ENCODE measurements at regions not wholly inside any gene's neighbourhood (a gene's known extent, or its start where the extent isn't known, plus 50 kb on each side); places are given as distances from the start of the nearest gene placed in this dataset.

DNA sequence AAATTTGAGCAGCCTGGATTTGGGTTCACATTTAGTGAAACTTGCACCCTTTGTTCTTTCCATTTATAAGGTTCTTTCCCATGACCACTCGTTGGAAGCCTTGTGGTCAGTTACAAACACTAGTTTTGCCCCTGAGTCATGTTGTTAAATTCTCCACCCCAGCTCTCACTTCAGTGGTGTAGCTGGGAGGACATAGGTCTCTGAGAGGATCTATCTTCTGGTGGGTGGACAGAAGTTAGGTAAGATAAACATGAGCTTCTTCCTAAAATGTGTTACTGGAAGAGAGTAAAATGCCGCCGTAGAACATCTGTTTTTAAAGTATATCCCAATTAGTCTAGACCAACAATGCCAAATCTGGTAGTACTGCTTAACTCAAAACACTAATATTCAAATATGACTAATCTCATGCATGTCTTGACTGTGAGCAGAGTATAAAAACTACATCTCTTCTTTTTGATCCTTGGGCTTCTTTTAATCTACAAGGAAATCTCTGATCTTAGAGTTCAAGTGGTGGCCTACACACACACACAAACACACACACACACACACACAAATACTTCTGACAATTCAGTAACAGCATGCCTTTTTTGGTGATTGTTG is 162.6 kb upstream of the FN1 start:
- WGBS, 2 donors = 61 to 68% methylated on average over 3 of the region's 3 CpGs
- Histone ChIP-seq H3K9me3 (no peaks in the 10 kb centered on the region), H3K27me3 (no peaks in the 10 kb centered on the region), H3K27ac (no peak overlapping the region), H3K4me3 (no peak overlapping the region), H3K4me1 (no peaks in the 10 kb centered on the region), H3K36me3 (replicated peaks in 1 of 2; ENCODE audit: insufficient read depth in 1 of 2, low read depth in 2 of 2) (no peaks in the 10 kb centered on the region)
- intact Hi-C loops (cut with DNase I) = no loop called here
- TF ChIP-seq POLR2A (IDR thresholded peaks at IDR 0.05) = no peak
- TF ChIP-seq, protein P1, sequence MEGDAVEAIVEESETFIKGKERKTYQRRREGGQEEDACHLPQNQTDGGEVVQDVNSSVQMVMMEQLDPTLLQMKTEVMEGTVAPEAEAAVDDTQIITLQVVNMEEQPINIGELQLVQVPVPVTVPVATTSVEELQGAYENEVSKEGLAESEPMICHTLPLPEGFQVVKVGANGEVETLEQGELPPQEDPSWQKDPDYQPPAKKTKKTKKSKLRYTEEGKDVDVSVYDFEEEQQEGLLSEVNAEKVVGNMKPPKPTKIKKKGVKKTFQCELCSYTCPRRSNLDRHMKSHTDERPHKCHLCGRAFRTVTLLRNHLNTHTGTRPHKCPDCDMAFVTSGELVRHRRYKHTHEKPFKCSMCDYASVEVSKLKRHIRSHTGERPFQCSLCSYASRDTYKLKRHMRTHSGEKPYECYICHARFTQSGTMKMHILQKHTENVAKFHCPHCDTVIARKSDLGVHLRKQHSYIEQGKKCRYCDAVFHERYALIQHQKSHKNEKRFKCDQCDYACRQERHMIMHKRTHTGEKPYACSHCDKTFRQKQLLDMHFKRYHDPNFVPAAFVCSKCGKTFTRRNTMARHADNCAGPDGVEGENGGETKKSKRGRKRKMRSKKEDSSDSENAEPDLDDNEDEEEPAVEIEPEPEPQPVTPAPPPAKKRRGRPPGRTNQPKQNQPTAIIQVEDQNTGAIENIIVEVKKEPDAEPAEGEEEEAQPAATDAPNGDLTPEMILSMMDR (IDR thresholded peaks at IDR 0.05) = no peak
- no peak for ATAC-seq
- DNase-seq = no peak

DNA sequence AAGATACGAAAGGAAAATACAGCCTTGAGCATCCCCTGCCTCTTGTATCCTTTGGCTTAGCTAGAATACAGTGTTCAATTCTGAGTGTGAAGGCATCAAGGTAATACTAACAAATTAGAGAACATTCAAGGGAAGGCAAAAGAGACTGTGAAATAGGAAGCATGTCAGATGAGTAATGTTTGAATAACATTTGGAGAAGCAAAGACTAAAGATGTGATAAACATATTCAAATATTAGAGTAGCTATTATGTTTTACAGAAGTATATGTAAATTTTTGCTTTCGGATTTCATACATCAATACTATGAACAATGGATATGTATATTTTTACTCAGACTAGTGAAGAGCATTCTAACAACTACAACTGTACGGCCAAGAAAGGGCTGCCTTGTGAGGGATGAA is 161.7 kb upstream of the FN1 start:
- no peaks in the 10 kb centered on the region for H3K36me3 ChIP-seq (replicated peaks in 1 of 2; ENCODE audit: insufficient read depth in 1 of 2, low read depth in 2 of 2)
- H3K9me3 ChIP-seq = no peaks in the 10 kb centered on the region
- intact Hi-C loops (cut with DNase I) = no loop called here
- no peaks in the 10 kb centered on the region for H3K4me1 ChIP-seq
- TF ChIP-seq POLR2A (IDR thresholded peaks at IDR 0.05) = no peak
- TF ChIP-seq, protein P1 (IDR thresholded peaks at IDR 0.05) = no peak
- H3K27me3 ChIP-seq = no peaks in the 10 kb centered on the region
- 70 to 82% methylated on average over 3 of the region's 3 CpGs for WGBS, 2 donors
- H3K4me3 ChIP-seq = no peak overlapping the region
- DNase-seq = no peak
- no peak for ATAC-seq
- no peak overlapping the region for H3K27ac ChIP-seq

DNA sequence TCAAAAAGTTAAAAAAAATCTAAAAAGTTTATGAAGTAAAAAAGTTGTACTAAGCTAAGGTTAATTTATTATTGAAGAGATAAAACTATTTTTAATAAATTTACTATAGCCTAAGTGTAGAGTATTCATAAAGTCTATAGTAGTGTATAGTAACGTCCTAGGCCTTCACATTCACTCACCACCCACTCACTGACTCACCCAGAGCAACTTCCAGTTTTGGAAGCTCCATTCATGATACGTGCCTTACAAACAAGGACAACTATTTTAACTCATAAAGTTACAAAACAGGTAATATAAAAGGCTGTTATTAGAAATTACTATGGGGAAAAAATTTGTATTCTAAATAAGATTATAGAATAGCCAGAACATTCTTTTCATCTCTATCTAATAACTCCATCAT is 158.9 kb upstream of the FN1 start:
- Histone ChIP-seq H3K4me3 (no peak overlapping the region), H3K4me1 (no peaks in the 10 kb centered on the region), H3K27ac (no peak overlapping the region), H3K27me3 (no peaks in the 10 kb centered on the region), H3K9me3 (no peaks in the 10 kb centered on the region), H3K36me3 (replicated peaks in 1 of 2; ENCODE audit: insufficient read depth in 1 of 2, low read depth in 2 of 2) (no peaks in the 10 kb centered on the region)
- WGBS, 2 donors = 45 to 48% methylated on average over 2 of the region's 2 CpGs
- intact Hi-C loops (cut with DNase I) = no loop called here
- TF ChIP-seq, protein P1 (IDR thresholded peaks at IDR 0.05) = no peak
- no peak for DNase-seq
- ATAC-seq = no peak

DNA sequence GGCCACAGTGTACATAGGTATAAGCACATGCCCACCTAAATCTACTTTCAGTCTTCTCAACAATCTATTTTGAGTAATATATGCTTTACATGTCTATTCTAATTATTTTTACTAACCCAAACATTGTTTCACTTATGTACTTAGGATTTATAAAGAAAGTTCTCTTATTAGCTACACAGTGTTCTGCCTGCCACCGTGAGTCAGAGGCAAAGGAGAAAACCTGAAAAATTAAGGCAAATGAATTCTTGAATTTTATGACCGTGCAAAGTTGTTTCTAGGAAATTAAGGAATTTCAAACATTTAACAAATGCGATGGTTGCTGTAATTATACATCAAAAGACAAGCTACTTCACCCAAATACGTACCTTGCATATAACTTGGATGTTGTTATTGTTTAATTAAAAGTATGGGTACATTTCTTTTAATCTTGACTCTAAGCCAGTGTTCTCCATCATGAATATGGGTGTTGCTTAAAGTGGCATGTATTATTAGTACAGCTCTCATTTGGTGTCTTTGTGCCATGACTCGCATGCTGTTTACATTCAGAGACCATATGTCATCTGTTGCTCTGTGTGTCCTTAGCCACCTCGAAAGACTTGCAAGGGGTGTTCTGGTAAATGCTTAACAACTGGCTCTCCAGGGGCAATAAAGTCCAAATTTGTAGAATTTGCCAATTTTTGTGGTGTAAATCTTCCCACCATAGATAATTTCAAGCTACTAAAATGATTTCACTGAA is 154.3 kb upstream of the FN1 start:
- no peak for ATAC-seq
- TF ChIP-seq, protein P1 (IDR thresholded peaks at IDR 0.05) = no peak
- TF ChIP-seq POLR2A (IDR thresholded peaks at IDR 0.05) = no peak
- H3K27ac ChIP-seq = no peak overlapping the region
- intact Hi-C loops (cut with DNase I) = no loop called here
- H3K9me3 ChIP-seq = no peaks in the 10 kb centered on the region
- no peaks in the 10 kb centered on the region for H3K36me3 ChIP-seq (replicated peaks in 1 of 2; ENCODE audit: insufficient read depth in 1 of 2, low read depth in 2 of 2)
- H3K4me3 ChIP-seq = no peak overlapping the region
- 79 to 84% methylated on average over 6 of the region's 6 CpGs for WGBS, 2 donors
- no peaks in the 10 kb centered on the region for H3K27me3 ChIP-seq
- DNase-seq = no peak
- H3K4me1 ChIP-seq = no peaks in the 10 kb centered on the region

DNA sequence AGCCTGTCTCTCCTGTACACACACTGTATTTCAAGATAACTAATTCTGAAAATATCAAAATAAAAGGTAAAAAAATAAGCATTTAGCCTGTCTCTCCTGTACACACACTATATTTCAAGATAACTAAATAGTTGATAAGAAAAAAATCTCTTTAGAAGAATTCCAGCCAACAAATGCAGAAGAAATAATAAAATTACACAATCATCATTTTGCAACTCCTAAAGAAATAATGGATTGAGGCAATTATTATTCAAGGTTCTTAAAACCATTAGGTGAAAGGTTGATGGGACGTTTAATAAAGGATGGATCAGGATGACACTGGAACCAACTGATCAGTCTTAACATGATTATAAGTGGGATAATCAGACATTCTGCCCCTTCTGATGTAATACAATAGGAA is 148.0 kb upstream of the FN1 start:
- WGBS, 2 donors = 71 to 72% methylated on average over 1 of the region's 1 CpG
- TF ChIP-seq, protein P1 (IDR thresholded peaks at IDR 0.05) = no peak
- TF ChIP-seq POLR2A (IDR thresholded peaks at IDR 0.05) = no peak

More for the DNA sequence above, 148.0 kb upstream of the FN1 start:
- no peak overlapping the region for H3K4me3 ChIP-seq
- no peak for DNase-seq
- no peaks in the 10 kb centered on the region for H3K4me1 ChIP-seq
- H3K27me3 ChIP-seq = no peaks in the 10 kb centered on the region
- intact Hi-C loops (cut with DNase I) = no loop called here
- H3K36me3 ChIP-seq (replicated peaks in 1 of 2; ENCODE audit: insufficient read depth in 1 of 2, low read depth in 2 of 2) = no peaks in the 10 kb centered on the region
- ATAC-seq = no peak
- H3K27ac ChIP-seq = no peak overlapping the region
- H3K9me3 ChIP-seq = no peaks in the 10 kb centered on the region

Data from body of pancreas (tissue), 4 donors.